ENCODE measurements at regions not wholly inside any gene's neighbourhood (a gene's known extent, or its start where the extent isn't known, plus 50 kb on each side); places are given as distances from the start of the nearest gene placed in this dataset.

DNA sequence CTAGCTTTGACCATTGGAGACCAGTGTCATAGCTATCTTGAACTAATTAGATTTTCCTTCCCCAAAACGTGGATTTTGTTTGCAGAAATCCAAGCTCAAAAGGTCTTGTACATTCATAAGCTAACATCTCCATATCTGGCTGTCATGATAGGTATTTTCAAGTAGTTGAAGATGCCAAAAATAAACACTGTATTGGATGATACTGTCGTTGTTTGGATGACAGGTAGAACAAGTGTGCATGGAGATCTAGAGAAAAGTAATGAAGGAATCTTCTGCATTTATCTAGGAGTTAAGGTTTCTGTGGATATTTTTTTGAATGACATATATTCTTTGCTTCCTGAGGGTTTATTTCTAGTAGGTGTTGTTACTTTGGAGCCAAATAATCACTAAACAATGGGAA, 1696.1 kb downstream of the SI start:
- no peak for DNase-seq (ENCODE audit: low read depth in 1 of 2, low spot score in 1 of 2)
- H3K4me3 ChIP-seq = no peak overlapping the region
- CTCF ChIA-PET = no interaction called here
- no peak overlapping the region for H3K4me2 ChIP-seq
- TF ChIP-seq POLR2A (IDR thresholded peaks at IDR 0.05; ENCODE audit: low read length) = no peak
- POLR2A ChIA-PET = no interaction called here
- H3K27ac ChIP-seq = no peak overlapping the region
- 9% methylated on average over 2 of the region's 2 CpGs for WGBS (ENCODE audit: missing lambda C conversion rate)
- no peaks in the 10 kb centered on the region for H3K9me3 ChIP-seq
- FAIRE-seq = no peak
- ATAC-seq = no peak
- no peaks in the 10 kb centered on the region for H3K4me1 ChIP-seq

DNA sequence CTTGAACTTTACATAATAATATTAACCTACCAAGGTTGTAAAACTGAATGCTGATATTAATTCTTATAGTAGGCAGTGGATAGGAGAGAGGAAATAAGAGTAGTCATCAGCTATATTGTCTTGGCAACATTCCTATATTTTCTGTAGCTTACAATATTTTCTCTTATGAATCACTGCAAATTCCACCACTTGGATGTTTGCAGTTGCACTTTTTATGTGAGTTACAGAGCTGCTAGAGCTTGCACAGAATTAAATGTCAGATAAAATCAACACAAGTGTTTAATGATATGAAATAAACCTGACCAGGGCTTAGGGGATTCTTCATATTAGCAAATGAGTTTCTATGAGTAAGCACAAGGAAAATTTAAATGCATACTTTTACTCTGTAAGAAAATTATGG, 1710.1 kb downstream of the SI start:
- ChIA-PET CTCF (no interaction called here), POLR2A (no interaction called here)
- ATAC-seq (no peak), FAIRE-seq (no peak), DNase-seq (ENCODE audit: low read depth in 1 of 2, low spot score in 1 of 2) (peak in 1 of 2 experiments; percentile 3)
- Histone ChIP-seq H3K27ac (no peak overlapping the region), H3K9me3 (no peaks in the 10 kb centered on the region), H3K4me2 (no peak overlapping the region; the same call in 2 of the 3 replicates), H3K4me3 (no peak overlapping the region), H3K4me1 (peaks cover 7% of the 10 kb centered on the region; the same call in 1 of the 3 replicates)
- TF ChIP-seq NFE2L2 (conservative IDR thresholded peaks at IDR 0.05; ENCODE audit: low read length) (no peak), KDM1A (IDR thresholded peaks at IDR 0.05; ENCODE audit: low read depth) (no peak), CBX2 (IDR thresholded peaks at IDR 0.05; ENCODE audit: borderline replicate concordance, low read depth) (no peak), JUNB (IDR thresholded peaks at IDR 0.05) (no peak), PHF8 (IDR thresholded peaks at IDR 0.05; ENCODE audit: borderline replicate concordance, low read depth) (no peak), TFCP2L1 (CRISPR knock-in tag; IDR thresholded peaks at IDR 0.05) (no peak), CEBPB (IDR thresholded peaks at IDR 0.05) (no peak), ZSCAN20 (CRISPR knock-in tag; IDR thresholded peaks at IDR 0.05) (no peak), POLR2A (IDR thresholded peaks at IDR 0.05; ENCODE audit: low read length) (no peak), NPAS2 (CRISPR knock-in tag; IDR thresholded peaks at IDR 0.05; ENCODE audit: borderline replicate concordance) (no peak), BHLHE40 (IDR thresholded peaks at IDR 0.05; ENCODE audit: low read depth, low read length) (no peak), FOXS1 (CRISPR knock-in tag; IDR thresholded peaks at IDR 0.05) (no peak)
- TF ChIP-seq, protein P1, sequence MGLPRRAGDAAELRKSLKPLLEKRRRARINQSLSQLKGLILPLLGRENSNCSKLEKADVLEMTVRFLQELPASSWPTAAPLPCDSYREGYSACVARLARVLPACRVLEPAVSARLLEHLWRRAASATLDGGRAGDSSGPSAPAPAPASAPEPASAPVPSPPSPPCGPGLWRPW (IDR thresholded peaks at IDR 0.05) = no peak
- TF ChIP-seq, protein P2, sequence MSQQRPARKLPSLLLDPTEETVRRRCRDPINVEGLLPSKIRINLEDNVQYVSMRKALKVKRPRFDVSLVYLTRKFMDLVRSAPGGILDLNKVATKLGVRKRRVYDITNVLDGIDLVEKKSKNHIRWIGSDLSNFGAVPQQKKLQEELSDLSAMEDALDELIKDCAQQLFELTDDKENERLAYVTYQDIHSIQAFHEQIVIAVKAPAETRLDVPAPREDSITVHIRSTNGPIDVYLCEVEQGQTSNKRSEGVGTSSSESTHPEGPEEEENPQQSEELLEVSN (IDR thresholded peaks at IDR 0.05; ENCODE audit: borderline replicate concordance, low read depth) = no peak
- TF ChIP-seq, protein P3, sequence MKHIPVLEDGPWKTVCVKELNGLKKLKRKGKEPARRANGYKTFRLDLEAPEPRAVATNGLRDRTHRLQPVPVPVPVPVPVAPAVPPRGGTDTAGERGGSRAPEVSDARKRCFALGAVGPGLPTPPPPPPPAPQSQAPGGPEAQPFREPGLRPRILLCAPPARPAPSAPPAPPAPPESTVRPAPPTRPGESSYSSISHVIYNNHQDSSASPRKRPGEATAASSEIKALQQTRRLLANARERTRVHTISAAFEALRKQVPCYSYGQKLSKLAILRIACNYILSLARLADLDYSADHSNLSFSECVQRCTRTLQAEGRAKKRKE (CRISPR knock-in tag; IDR thresholded peaks at IDR 0.05; ENCODE audit: low read depth) = no peak
- TF ChIP-seq, protein P4, sequence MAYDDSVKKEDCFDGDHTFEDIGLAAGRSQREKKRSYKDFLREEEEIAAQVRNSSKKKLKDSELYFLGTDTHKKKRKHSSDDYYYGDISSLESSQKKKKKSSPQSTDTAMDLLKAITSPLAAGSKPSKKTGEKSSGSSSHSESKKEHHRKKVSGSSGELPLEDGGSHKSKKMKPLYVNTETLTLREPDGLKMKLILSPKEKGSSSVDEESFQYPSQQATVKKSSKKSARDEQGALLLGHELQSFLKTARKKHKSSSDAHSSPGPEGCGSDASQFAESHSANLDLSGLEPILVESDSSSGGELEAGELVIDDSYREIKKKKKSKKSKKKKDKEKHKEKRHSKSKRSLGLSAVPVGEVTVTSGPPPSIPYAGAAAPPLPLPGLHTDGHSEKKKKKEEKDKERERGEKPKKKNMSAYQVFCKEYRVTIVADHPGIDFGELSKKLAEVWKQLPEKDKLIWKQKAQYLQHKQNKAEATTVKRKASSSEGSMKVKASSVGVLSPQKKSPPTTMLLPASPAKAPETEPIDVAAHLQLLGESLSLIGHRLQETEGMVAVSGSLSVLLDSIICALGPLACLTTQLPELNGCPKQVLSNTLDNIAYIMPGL (CRISPR knock-in tag; IDR thresholded peaks at IDR 0.05; ENCODE audit: borderline replicate concordance) = no peak
- TF ChIP-seq, protein P5, sequence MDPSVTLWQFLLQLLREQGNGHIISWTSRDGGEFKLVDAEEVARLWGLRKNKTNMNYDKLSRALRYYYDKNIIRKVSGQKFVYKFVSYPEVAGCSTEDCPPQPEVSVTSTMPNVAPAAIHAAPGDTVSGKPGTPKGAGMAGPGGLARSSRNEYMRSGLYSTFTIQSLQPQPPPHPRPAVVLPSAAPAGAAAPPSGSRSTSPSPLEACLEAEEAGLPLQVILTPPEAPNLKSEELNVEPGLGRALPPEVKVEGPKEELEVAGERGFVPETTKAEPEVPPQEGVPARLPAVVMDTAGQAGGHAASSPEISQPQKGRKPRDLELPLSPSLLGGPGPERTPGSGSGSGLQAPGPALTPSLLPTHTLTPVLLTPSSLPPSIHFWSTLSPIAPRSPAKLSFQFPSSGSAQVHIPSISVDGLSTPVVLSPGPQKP (IDR thresholded peaks at IDR 0.05; ENCODE audit: low read depth, low read length) = no peak
- TF ChIP-seq, protein P6, sequence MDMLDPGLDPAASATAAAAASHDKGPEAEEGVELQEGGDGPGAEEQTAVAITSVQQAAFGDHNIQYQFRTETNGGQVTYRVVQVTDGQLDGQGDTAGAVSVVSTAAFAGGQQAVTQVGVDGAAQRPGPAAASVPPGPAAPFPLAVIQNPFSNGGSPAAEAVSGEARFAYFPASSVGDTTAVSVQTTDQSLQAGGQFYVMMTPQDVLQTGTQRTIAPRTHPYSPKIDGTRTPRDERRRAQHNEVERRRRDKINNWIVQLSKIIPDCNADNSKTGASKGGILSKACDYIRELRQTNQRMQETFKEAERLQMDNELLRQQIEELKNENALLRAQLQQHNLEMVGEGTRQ (IDR thresholded peaks at IDR 0.05) = no peak
- TF ChIP-seq, protein P7, sequence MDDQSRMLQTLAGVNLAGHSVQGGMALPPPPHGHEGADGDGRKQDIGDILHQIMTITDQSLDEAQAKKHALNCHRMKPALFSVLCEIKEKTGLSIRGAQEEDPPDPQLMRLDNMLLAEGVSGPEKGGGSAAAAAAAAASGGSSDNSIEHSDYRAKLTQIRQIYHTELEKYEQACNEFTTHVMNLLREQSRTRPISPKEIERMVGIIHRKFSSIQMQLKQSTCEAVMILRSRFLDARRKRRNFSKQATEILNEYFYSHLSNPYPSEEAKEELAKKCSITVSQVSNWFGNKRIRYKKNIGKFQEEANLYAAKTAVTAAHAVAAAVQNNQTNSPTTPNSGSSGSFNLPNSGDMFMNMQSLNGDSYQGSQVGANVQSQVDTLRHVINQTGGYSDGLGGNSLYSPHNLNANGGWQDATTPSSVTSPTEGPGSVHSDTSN (IDR thresholded peaks at IDR 0.05) = no peak
- TF ChIP-seq, protein P8, sequence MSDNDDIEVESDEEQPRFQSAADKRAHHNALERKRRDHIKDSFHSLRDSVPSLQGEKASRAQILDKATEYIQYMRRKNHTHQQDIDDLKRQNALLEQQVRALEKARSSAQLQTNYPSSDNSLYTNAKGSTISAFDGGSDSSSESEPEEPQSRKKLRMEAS (IDR thresholded peaks at IDR 0.05) = no peak

All from A549 (cell line).